ENCODE measurements at regions not wholly inside any gene's neighbourhood (a gene's known extent, or its start where the extent isn't known, plus 50 kb on each side); places are given as distances from the start of the nearest gene placed in this dataset.
"Not testable (repeated sequence)": the region's sequence is repeated elsewhere in the genome, so short reads cannot be mapped to it uniquely, and the experiment has no call there.

DNA sequence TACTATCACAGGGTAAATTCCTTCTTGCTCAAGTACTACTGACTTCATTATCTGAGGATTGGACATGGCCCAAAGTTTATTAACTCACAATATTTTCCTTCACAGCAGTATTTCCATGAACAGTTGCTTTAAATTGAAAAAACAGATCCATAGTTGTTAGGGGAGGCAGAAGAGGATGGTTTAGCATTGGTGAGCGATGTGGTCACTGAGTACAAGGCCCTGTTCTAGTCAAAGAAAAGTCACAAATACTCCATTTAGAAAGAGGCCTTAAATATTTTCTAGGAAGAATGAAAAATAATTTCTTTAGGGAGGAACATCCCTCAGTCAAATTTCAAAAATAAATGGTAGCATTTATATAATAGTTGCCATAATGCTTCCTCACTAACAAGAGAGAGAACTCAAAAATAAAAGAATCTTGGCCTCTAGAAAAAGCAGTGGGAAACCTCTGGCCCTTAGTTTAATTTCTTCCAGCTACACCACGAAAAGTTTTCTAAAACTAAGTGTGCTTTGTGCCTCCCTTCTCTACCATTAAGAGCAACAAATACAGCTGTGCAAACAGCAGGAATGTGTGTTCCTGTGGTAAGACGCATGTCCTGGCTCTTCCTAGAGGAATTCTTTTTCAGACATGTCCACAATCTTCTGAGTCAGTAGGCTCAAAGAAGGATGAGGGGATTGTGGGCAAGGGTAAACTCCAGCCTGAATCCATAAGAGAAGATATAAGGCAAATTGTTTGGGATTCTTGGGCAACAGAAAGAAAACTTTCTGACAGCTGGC lies 105.7 kb downstream of the HOXA1 start:
- ATAC-seq = no peak
- Mint-ChIP-seq H3K4me1 (no peaks in the 10 kb centered on the region), H3K9me3 (no peaks in the 10 kb centered on the region), H3K36me3 (no peaks in the 10 kb centered on the region), H3K4me3 (no peak overlapping the region), H3K27me3 (peaks cover 0 to 9% (median 4%) of the 10 kb centered on the region in 5 donors), H3K27ac (no peak overlapping the region)
- POLR2A ChIA-PET = no interaction called here
- no peak for DNase-seq

DNA sequence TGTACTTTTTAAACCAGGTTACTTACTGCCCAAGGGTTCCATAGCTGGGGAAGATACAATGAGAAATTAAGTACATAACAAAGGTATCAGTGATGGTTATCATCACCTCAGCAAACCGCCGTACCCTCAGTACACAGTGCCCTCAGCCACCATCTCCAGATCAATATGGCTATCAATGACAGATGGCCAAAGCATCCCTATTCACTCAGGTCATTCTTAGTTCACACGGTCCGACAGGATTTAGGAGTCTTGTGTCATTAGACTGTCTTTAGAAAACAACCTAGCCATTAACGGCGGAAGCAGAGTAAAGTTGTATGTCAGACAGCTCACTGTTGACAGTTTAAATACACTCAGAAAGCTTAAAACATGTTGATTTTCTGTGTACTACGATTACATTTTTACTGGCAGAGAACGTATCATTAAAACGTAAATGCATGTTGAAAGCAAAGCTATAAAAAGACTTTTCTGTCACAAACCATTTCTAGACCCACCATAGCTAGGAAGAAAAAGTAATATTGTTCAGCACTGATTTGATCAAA lies 106.9 kb downstream of the HOXA1 start:
- no peak overlapping the region for H3K4me3 Mint-ChIP-seq
- ATAC-seq (no peak), DNase-seq (no peak)
- peaks cover 3 to 9% (median 3%) of the 10 kb centered on the region in 5 donors for H3K27me3 Mint-ChIP-seq
- H3K4me1 Mint-ChIP-seq = no peaks in the 10 kb centered on the region
- no peaks in the 10 kb centered on the region for H3K36me3 Mint-ChIP-seq
- H3K9me3 Mint-ChIP-seq = no peaks in the 10 kb centered on the region
- no peak overlapping the region for H3K27ac Mint-ChIP-seq
- POLR2A ChIA-PET = no interaction called here

DNA sequence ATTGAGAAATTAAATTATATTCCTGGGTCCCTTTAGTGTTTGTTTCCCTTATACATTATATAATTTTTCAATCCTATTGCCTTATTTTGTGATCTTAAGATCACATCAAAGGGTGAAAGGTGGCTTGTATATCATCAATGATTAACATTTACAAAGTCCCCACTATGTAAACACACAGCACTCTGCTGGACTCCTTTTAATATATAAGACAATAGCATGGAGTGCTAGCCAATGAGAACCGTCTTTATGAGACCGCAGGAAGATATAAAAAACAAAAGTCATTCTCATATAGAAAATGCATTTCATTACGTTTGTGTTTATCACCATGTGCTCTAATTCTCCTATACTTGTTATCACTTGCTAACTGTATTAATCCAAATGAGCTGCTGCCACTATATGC lies 108.5 kb downstream of the HOXA1 start:
- peaks cover 6 to 18% (median 9%) of the 10 kb centered on the region in 5 donors for H3K27me3 Mint-ChIP-seq
- no peak overlapping the region for H3K27ac Mint-ChIP-seq
- H3K4me1 Mint-ChIP-seq = no peaks in the 10 kb centered on the region
- POLR2A ChIA-PET = no interaction called here
- ATAC-seq = no peak
- H3K4me3 Mint-ChIP-seq = no peak overlapping the region
- no peaks in the 10 kb centered on the region for H3K36me3 Mint-ChIP-seq
- H3K9me3 Mint-ChIP-seq = no peaks in the 10 kb centered on the region
- no peak for DNase-seq

DNA sequence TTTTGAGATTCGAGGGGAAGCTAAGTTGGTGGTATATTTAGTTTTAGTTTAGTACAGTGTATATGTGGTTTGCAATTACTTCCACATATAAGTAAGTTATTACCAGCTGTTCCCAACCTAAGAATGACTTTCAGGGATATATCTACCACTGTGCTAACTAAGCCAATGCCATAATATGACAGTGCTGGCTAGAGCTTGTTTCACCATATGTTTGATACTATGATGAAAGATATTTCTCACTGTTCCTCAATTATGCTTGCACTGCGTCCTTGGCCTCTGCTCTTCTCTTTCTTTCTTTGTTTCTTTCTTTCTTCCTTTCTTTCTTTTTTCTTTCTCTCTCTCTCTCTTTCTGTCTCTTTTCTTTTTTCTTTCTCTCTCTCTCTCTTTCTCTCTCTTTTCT lies 113.8 kb upstream of the SKAP2 start:
- ATAC-seq (no peak), DNase-seq (no peak)
- Mint-ChIP-seq H3K4me3 (no peak overlapping the region), H3K9me3 (peaks cover 0 to 14% (median 1%) of the 10 kb centered on the region in 9 donors), H3K4me1 (no peaks in the 10 kb centered on the region), H3K36me3 (no peaks in the 10 kb centered on the region), H3K27me3 (peaks cover 13 to 42% (median 22%) of the 10 kb centered on the region in 5 donors), H3K27ac (peak overlapping the region in 1 of 10 donors; percentile 44)
- POLR2A ChIA-PET = no interaction called here

DNA sequence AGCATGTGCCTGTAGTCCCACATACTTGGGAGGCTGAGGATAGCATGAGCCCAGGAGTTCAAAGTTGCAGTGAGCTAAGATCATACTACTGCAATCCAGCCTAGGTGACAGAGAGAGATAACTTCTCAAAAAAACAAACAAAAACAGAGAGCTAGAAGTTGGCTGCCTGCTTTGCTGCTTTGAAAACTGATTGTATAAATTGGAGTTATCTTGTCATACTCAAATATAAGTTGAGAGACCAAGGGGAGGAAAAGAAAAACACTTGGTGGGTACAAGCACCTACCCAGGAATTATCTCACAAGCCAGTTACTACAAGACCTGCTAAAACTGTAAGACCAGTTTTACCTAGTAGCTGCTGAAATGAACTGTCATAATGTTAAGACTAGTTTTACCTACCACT lies 112.5 kb upstream of the SKAP2 start:
- H3K4me1 Mint-ChIP-seq = no peaks in the 10 kb centered on the region
- DNase-seq = no peak
- H3K27me3 Mint-ChIP-seq = peaks cover 8 to 30% (median 16%) of the 10 kb centered on the region in 5 donors
- POLR2A ChIA-PET = no interaction called here
- H3K4me3 Mint-ChIP-seq = no peak overlapping the region
- H3K27ac Mint-ChIP-seq = peak overlapping the region in 1 of 10 donors; percentile 19
- ATAC-seq = no peak
- peaks cover 0 to 25% (median 14%) of the 10 kb centered on the region in 9 donors for H3K9me3 Mint-ChIP-seq
- H3K36me3 Mint-ChIP-seq = peaks cover 0 to 11% (median 2%) of the 10 kb centered on the region in 3 donors

DNA sequence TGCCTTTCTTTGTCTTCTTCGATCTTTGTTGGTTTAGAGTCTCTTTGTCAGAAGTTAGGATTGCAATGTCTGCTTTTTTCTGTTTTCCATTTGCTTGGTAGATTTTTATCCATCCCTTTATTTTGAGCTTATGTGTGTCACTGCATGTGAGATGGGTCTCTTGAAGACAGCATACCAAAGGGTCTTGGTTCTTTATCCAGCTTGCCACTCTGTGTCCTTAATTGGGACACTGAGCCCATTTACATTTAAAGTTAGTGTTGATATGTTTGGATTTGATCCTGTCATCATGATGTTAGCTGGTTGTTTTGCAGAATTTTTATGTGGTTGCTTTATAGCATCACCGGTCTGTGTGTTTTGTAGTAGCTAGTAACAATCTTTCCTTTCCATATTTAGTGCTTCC lies 107.5 kb upstream of the SKAP2 start:
- H3K4me3 Mint-ChIP-seq, H3K4me1 Mint-ChIP-seq, DNase-seq, ATAC-seq, H3K27ac Mint-ChIP-seq, POLR2A ChIA-PET: not testable (repeated sequence)
- peaks cover 2 to 18% (median 13%) of the 10 kb centered on the region in 5 donors for H3K27me3 Mint-ChIP-seq
- peaks cover 0 to 23% (median 6%) of the 10 kb centered on the region in 3 donors for H3K36me3 Mint-ChIP-seq
- H3K9me3 Mint-ChIP-seq = peaks cover 0 to 40% (median 24%) of the 10 kb centered on the region in 9 donors

DNA sequence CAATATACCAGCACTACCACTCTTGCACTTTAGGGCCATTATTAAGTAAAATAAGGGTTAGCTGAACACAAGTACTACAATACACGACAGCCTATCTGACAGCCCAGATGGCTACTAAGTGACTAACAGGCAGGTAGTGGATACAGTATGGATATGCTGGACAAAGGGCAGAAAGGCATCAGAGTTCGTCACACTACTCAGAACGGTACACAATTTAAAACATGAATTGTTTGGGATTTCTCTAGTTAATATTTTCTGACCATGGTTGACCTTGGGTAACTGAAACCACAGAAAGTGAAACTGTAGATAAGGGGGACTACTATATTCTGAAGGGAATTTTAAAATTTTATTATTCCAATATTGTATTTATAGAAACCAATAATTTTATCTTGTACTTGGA lies 101.3 kb upstream of the SKAP2 start:
- no peak overlapping the region for H3K4me3 Mint-ChIP-seq
- peaks cover 0 to 2% (median 0%) of the 10 kb centered on the region in 3 donors for H3K36me3 Mint-ChIP-seq
- POLR2A ChIA-PET = no interaction called here
- no peak overlapping the region for H3K27ac Mint-ChIP-seq
- ATAC-seq (no peak), DNase-seq (no peak)
- H3K27me3 Mint-ChIP-seq = peaks cover 0 to 3% (median 2%) of the 10 kb centered on the region in 5 donors
- H3K9me3 Mint-ChIP-seq = peaks cover 0 to 9% (median 2%) of the 10 kb centered on the region in 9 donors
- peaks cover 0 to 3% (median 0%) of the 10 kb centered on the region in 4 donors for H3K4me1 Mint-ChIP-seq

DNA sequence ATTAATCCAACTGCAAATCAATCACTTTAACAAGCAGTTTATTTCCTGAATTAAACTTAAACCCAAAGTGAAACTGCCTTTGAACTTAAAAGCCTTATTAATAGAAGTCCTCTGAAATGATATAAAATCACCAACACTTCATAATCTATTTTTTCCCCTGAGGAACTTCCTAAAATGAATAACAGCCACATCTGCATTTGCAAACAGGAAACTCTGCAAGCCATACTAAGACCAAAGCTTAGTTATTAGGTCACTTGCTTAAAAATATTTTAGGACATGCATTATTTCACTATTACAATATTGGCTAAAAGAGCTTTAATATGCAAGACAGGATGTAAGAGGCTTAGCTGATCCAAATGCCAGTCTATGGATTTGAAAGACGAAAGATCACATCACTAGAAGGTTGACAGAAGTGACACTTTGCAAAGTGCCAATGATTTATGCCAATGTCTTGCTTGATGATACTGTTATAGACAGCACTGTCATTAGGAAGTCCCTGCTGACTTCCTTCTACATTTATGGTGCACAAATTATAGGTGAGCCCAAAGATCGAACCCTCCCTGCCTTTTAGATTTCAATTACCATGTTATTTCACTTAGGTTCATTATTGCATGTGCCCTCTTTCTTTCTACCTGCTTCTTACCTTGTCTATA lies 99.9 kb upstream of the SKAP2 start:
- Mint-ChIP-seq H3K36me3 (no peaks in the 10 kb centered on the region), H3K4me1 (peaks cover 0 to 3% (median 0%) of the 10 kb centered on the region in 4 donors), H3K27me3 (peaks cover 0 to 4% (median 2%) of the 10 kb centered on the region in 5 donors), H3K4me3 (no peak overlapping the region), H3K27ac (no peak overlapping the region), H3K9me3 (no peaks in the 10 kb centered on the region)
- no peak for DNase-seq
- no peak for ATAC-seq
- POLR2A ChIA-PET = no interaction called here

DNA sequence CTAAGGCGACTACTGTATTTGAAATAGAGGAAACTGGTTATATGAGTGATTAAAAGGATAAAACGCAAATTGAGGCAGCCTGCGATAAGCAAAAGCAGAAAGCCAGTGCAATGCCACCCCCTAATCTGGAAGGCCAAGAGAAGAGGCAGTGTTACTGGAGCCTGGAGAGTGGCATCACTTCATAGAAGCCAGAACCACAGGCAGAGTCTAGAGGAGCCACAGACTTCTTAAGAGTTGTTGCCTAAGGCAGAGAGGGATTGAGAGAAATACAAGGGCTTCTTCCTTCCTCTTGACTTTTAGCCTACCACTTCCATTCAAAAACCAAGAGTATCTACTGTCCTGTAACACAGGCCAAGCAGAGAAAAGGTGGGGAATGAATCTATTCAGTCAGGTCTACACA lies 94.9 kb upstream of the SKAP2 start:
- no peak overlapping the region for H3K27ac Mint-ChIP-seq
- ATAC-seq (no peak), DNase-seq (no peak)
- peaks cover 12 to 28% (median 14%) of the 10 kb centered on the region in 5 donors for H3K27me3 Mint-ChIP-seq
- H3K9me3 Mint-ChIP-seq = no peaks in the 10 kb centered on the region
- peaks cover 0 to 3% (median 0%) of the 10 kb centered on the region in 3 donors for H3K36me3 Mint-ChIP-seq
- peaks cover 0 to 2% (median 0%) of the 10 kb centered on the region in 4 donors for H3K4me1 Mint-ChIP-seq
- no peak overlapping the region for H3K4me3 Mint-ChIP-seq
- POLR2A ChIA-PET = no interaction called here

DNA sequence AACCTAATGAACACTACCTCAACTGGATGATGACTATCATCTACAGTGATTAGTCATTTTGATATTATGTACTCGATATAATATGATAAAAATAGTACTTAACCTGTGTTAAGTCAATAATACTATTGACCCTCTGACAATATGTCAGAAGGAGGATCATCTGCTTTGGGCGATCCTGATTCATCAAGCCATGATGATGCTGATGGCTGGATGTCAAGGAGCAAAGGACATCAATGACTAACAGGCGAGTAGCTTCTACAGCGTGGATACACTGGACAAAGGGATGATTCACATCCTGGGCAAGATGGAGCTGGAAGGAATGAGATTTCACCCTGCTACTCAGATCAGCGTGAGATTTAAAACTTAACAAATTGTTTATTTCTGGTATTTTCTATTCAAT lies 94.4 kb upstream of the SKAP2 start:
- Mint-ChIP-seq H3K36me3 (peaks cover 0 to 3% (median 0%) of the 10 kb centered on the region in 3 donors), H3K9me3 (no peaks in the 10 kb centered on the region), H3K4me1 (no peaks in the 10 kb centered on the region), H3K4me3 (no peak overlapping the region), H3K27me3 (peaks cover 13 to 28% (median 14%) of the 10 kb centered on the region in 5 donors), H3K27ac (no peak overlapping the region)
- DNase-seq (no peak), ATAC-seq (no peak)
- POLR2A ChIA-PET = no interaction called here

DNA sequence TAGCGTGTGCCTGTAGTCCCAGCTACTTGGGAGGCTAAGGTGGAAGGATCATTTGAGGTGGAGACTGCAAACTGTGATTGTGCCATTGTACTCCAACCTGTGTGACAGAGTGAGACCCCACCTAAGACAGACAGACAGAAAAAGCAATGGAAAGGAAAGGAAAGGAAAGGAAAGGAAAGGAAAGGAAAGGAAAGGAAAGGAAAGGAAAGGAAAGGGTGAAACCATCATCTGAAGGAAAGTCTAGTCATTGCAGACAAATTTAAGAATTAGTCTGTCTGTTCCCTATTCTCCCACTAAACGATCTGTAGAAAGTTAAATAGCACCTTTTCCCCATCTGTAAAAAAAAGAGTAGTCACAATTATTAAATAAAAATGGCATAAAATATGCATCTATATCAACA lies 91.1 kb upstream of the SKAP2 start:
- Mint-ChIP-seq H3K4me3 (no peak overlapping the region), H3K4me1 (no peaks in the 10 kb centered on the region), H3K27ac (no peak overlapping the region), H3K27me3 (peaks cover 17 to 28% (median 21%) of the 10 kb centered on the region in 5 donors), H3K36me3 (peaks cover 0 to 3% (median 0%) of the 10 kb centered on the region in 3 donors), H3K9me3 (no peaks in the 10 kb centered on the region)
- no peak for ATAC-seq
- POLR2A ChIA-PET = no interaction called here
- no peak for DNase-seq

DNA sequence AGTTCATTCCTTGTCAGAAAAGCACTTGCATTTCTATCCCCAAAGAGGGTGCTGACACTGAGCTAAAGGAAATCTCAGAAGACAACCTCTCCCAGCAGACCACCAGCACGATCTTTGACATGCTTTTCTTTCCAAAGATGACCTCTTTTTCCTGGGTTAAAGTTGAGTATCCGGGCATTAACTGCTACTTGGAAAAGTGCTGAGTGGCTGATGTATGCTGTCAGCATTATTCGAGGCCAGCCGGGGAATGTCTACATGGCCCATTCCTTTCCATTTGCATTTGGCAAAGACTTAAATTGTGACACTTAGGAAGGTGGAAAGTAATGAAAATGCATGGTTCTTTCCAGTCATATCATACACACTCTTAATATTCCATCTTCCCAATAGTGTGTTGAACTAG lies 90.6 kb upstream of the SKAP2 start:
- no peak overlapping the region for H3K27ac Mint-ChIP-seq
- no peak overlapping the region for H3K4me3 Mint-ChIP-seq
- H3K36me3 Mint-ChIP-seq = peaks cover 0 to 3% (median 0%) of the 10 kb centered on the region in 3 donors
- peaks cover 17 to 28% (median 21%) of the 10 kb centered on the region in 5 donors for H3K27me3 Mint-ChIP-seq
- POLR2A ChIA-PET = no interaction called here
- DNase-seq (no peak), ATAC-seq (no peak)
- H3K4me1 Mint-ChIP-seq = no peaks in the 10 kb centered on the region
- no peaks in the 10 kb centered on the region for H3K9me3 Mint-ChIP-seq

DNA sequence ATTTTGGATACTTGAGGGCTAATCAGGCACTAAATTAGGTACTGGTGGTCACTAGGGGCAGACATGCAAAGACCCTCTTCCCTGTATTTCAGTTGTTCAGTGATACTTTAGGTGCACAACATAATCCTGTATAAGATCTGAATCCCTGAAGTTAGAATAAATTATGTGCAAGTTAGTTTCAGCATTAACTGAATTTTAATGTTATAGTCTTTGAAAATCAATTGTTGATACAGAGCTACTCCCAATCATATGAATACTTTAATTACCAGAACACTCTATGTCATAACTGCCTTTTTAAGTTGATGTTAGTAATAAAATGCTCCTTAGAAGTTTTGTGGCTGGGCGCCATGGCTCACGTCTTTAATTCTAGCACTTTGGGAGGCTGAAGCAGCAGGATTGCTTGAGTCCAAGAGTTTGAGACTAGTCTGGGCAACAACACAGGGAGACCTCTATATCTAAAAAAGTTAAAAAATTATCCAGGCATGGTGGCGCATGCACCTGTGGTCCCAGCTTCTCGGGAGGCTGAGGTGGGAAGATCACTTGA lies 87.1 kb upstream of the SKAP2 start:
- ATAC-seq = no peak
- H3K4me1 Mint-ChIP-seq = no peaks in the 10 kb centered on the region
- no peak overlapping the region for H3K27ac Mint-ChIP-seq
- peaks cover 0 to 3% (median 0%) of the 10 kb centered on the region in 3 donors for H3K36me3 Mint-ChIP-seq
- no peak for DNase-seq
- no peaks in the 10 kb centered on the region for H3K9me3 Mint-ChIP-seq
- POLR2A ChIA-PET = no interaction called here
- peaks cover 14 to 24% (median 16%) of the 10 kb centered on the region in 5 donors for H3K27me3 Mint-ChIP-seq
- H3K4me3 Mint-ChIP-seq = no peak overlapping the region

Data from naive thymus-derived CD8-positive, alpha-beta T cell (primary cell).